ENCODE measurements at regions not wholly inside any gene's neighbourhood (a gene's known extent, or its start where the extent isn't known, plus 50 kb on each side); places are given as distances from the start of the nearest gene placed in this dataset.

DNA sequence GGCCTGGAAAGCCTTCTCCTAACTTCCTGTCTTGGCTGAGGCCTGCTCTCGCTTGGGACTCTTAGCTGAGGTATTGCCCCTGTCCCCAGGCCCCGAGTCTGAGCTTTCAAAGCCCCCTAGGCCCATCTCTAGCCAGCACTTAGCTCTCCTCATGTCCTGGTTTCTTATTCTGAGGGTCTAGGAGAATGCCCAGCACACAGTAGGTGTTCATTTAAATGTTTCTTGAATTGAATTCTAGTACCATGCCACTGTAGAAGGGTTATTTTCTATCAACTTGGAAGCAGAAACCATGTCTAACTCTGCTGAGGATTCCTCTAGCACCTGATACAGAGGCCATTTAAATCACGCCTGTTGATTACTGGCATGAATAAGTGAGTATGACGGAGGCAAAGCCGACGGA is 98.5 kb downstream of the VEGFA start:
- TF ChIP-seq TAF1 (IDR thresholded peaks at IDR 0.05; ENCODE audit: borderline replicate concordance, low read depth, low read length) = no peak
- TF ChIP-seq, protein P1, sequence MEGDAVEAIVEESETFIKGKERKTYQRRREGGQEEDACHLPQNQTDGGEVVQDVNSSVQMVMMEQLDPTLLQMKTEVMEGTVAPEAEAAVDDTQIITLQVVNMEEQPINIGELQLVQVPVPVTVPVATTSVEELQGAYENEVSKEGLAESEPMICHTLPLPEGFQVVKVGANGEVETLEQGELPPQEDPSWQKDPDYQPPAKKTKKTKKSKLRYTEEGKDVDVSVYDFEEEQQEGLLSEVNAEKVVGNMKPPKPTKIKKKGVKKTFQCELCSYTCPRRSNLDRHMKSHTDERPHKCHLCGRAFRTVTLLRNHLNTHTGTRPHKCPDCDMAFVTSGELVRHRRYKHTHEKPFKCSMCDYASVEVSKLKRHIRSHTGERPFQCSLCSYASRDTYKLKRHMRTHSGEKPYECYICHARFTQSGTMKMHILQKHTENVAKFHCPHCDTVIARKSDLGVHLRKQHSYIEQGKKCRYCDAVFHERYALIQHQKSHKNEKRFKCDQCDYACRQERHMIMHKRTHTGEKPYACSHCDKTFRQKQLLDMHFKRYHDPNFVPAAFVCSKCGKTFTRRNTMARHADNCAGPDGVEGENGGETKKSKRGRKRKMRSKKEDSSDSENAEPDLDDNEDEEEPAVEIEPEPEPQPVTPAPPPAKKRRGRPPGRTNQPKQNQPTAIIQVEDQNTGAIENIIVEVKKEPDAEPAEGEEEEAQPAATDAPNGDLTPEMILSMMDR (IDR thresholded peaks at IDR 0.05 in 2 of 3, conservative IDR thresholded peaks at IDR 0.05 in 1 of 3; ENCODE audit: control insufficient read depth in 2 of 3, extremely low read depth in 1 of 3, insufficient read depth in 1 of 3, low read depth in 3 of 3, low read length in 3 of 3) = no peak
